ENCODE measurements at regions not wholly inside any gene's neighbourhood (a gene's known extent, or its start where the extent isn't known, plus 50 kb on each side); places are given as distances from the start of the nearest gene placed in this dataset.

GRCh38 chr7:65216469-65216868 is 157.2 kb upstream of the ZNF92 start:
- TF ChIP-seq POLR2A (IDR thresholded peaks at IDR 0.05; ENCODE audit: low read depth, low read length) (no peak), TAF1 (IDR thresholded peaks at IDR 0.05; ENCODE audit: borderline replicate concordance, low read depth, low read length) (no peak)

All from GM12892 (cell line).